GM19397 (cell line): ENCODE measurements at regions not wholly inside any gene's neighbourhood (a gene's known extent, or its start where the extent isn't known, plus 50 kb on each side); places are given as distances from the start of the nearest gene placed in this dataset.
"Not testable (repeated sequence)": the region's sequence is repeated elsewhere in the genome, so short reads cannot be mapped to it uniquely, and the experiment has no call there.

Experiments used
- ATAC-seq: cut with Tn5 transposase; IDR thresholded peaks from one replicate; pipeline ENCODE4 v1.9.1; 2021; ENCODE audit warnings: mild to moderate bottlenecking, moderate library complexity; ENCODE audit not compliant: unreplicated experiment

DNA sequence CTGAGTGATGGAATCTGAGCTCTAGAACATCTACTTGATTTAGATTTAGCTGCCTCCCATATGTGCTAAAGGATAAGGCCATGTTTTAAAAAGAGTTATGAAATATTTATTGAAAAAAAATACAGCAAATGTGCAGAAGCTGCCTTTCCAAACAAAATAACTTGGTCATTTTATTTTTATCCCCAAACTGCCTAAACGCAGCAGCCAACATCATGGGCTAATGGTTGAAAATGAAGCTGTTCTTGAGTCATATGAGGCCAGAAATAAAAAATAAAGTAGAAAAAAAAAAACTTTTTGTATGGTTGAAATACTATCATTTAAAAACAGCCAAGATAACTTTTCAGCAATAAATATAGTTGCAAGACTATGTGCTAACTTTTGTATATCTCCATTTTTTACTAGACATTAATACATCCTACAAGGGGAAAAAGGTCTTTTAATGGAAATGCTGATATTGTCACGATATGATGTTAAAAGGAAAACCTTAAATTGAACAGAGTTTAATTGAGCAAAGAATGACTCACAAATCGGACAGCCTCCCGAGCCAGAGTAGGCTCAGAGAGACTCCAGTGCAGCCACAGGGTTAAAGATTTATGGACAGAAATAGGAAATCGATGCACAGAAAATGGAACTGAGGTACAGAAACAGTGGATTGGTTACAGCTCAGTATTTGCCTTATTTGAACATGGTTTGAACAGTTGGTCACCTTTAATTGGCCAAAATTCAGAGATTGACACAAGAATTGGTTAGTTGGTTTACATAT is 305.8 kb downstream of the MDFIC start:
- ATAC-seq: no peak

DNA sequence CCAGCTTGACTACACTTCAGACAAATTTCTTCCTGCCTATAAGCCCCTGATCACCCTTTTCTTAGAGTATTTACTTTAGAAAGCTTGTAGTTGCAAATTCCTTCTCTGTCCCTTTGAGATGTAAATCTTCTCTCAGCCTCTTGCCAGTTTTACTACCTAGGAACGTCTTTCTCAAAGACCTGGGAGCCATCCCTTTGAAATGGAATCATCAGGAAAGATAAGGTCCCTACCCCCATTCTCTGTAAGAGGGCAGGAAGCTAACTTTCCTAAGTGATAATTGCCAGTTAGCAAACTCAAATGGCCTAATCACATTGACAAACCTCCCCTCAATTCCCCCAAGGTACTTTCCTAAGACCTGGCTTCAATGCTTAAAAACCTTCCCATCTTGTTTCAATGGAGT is 304.5 kb downstream of the MDFIC start:
- ATAC-seq: no peak

DNA sequence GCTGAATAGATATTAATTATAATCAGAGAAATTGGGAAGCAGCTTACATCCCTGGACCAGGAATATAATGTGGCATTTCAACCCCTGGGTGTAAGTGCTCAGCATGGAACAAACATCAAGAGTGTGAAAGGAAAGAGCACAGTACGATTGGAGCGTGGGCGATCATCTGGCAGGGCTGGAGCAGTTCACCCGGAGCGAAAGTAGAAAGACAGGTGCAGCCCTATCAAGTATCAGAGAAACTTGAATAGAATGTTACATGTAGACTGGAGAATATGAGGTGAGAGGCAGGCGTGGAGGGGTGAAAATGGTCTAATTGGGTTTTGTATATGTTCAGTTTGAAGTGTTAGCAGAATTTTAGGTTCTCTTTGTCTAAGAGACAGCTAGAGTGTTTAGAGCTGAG is 303.0 kb downstream of the MDFIC start:
- ATAC-seq: no peak

DNA sequence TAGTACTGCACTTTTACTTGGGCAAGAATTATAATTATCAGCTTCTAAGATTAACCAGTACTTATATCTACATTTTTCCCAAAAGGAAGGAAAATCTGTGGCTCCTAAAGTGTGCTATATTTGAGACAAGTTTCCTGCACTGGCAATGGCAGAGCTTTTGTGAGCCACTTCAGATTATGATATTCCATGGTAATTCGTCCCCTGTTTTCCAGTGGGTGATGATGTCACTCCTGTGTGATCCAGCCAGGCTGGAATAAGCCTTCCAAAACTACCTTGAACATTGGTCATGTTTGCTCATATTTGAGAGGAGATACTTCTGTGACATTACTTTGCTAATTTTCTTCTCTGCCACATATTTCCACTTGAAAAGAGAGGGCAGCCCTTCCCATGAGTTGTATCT is 302.1 kb downstream of the MDFIC start:
- ATAC-seq: no peak

DNA sequence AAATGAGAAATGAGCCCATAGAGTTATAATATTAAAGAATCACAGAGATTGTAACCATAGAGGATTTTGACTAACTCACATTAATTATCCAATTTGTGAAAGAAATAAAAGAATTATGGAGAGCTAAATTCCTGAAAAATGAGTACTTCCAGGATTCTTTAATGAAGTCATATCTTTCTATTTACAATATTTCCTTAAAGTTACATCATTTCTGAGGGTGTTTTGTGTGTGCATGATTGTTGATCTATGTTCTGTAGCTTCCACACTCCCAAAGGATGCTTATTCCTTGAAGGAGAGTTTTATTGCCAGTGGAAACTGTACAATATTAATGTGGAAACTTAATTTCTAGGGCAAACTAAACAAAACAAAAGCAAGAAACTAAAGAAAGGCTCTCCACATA is 299.6 kb downstream of the MDFIC start:
- no peak for ATAC-seq

DNA sequence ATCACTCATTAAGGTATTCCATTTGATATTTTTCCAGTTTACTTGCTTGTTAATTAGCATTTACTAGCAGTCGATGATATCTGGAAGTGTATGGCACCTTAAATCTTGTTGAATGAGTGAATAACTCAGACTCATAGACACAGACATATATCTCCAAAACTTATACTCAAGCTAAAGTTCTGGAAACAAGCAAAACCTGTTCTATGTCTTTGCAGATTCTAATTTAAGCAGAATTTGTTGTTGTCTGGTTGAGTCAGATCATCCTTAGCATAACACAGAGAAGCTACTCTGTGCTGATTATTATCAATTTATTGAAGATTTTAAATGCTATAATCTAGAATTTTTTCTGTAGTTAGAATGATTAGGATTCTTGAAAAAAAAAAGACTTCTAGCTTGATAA is 296.2 kb downstream of the MDFIC start:
- no peak for ATAC-seq

DNA sequence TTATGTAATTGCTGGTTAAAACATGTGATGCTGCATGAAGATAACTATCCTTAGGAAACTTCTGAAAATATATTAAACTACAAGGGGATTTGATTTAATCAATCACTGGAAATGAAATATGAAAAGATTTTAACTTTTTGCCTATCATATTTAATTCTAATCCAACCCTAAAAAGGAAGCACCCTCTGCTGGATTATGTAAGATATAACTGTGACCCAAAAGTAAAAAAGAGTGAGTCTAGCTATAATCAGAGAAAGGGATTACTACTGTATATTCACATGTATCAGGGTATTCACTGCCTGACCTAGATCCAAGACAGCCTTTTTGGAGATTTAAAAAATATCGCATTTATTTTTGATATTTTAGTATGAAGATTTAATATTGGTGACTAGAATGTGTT is 295.5 kb downstream of the MDFIC start:
- ATAC-seq: no peak

DNA sequence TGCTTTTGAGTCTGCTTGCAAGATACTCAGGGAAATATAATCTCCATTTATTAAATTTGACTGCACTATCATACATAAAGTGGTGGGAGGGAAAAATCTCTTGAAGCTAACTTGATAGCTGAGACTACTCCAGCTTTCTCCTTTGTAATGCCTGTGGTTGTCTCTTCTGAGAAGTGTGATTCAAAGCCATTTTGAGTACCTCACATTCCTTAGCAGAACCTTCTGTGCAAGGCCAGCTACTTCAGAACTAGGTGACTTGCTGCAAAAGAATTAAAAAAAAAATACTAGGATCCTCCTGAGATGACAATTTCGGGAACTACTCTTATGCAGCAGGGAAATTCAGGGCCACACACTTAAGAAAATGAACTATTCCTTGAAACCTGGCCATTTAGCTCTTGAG is 294.8 kb downstream of the MDFIC start:
- ATAC-seq: no peak

DNA sequence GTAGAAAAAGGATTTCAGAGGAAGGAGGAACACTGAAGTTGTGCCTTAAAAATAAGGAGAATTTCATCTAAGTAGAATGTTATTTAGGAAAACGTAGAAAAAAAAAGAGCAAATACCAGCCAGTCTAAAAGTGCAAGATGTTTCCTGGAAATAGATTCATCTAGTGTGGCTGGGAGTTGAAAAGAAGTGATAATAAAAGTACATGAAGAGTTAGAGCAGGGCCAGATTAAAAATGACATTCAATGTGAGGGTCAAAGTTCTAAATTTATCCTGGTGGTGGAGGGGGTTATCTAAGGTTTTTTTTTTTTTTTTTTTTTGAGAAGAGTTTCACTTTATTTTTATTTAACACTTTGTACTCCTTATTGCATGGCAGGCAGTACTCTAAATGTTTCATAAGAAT is 289.3 kb downstream of the MDFIC start:
- no peak for ATAC-seq

DNA sequence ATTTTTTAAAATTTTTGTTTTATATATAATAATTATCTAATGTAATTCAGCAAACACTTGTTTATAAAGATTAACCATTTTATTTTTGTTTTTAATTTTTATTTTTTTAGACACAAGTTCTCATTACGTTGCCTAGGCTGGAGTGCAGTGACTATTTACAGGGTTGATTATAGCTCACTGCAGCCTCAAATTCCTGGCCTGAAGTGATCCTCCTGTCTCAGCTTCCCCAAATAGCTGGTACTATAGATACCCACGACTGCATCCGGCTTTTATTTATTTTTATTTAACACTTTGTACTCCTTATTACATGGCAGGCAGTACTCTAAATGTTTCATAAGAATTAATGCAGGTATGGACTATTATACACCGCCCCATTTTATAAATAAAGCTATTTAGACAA is 288.7 kb downstream of the MDFIC start:
- no peak for ATAC-seq

DNA sequence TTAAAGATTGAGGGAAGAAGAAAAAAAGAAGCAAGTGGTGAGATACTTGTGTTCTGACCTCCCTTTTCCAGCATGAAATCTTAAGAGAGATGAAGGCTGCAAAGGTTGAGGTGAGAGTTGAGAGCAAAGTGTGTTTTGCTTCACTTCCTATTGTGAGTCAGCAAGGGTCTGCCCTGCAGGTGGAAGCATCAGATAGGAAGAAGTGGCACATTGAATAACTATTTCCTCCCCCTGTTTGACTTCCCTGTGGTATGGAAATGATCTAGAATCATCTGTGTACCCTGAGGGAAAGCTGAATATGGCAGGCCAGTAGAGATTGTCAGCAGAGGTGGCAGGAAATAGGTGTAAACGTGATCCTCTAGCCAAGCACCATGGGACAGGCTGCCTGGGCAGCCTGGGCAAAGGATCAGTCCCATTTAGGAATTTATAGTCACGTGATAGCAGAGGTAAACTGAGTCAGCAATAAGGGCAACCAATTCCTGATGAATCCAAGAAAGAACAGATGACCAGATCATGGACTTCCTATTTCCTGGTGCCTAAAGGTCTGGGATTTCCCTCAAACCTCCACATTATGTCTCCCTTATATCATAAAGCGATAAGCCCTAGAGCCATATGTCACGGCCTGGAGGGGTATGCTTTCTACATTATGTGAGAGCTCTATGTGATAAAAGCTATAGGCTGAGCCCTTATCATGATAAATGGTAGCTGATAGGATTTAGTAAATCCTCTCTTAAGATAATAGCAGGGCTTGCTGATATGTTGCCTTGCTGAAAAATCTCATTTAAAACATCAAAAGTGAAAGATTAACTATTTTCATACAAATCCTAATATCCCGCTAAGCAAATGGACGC is 287.0 kb downstream of the MDFIC start:
- ATAC-seq: no peak

DNA sequence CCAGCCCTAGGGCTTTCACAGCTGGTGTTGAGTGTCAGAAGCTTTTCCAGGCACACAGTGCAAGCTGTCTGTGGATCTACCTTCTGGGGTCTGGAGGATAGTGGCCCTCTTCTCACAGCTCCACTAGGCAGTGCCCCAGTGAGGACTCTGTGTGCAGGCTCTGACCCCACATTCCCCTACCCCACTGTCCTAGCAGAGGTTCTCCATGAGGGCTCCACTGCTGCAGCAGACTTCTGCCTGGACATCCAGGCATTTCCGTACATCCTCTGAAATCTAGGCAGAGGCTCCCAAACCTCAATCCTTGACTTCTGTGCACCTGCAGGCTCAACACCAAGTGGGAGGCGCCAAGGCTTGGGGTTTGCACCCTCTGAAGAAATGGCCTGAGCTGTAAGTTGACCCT is 284.5 kb downstream of the MDFIC start:
- ATAC-seq: not testable (repeated sequence)

DNA sequence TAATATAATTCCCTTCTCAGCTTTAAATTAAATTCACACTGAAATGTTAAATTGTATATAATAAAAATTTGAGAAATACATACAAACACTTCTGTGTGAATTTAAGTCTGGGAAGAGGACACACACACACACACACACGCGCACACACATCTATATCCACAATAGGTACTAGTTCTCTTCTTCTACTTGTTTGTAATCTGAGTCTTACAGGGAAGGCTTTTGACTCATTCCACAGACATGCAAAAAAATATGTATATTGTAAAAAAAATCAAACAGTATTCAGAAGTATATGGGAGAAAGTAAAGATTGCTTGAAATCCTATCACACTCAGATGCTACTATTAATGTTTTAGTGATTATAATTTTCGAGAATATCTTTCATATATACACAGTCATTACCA is 276.2 kb downstream of the MDFIC start:
- ATAC-seq: no peak

DNA sequence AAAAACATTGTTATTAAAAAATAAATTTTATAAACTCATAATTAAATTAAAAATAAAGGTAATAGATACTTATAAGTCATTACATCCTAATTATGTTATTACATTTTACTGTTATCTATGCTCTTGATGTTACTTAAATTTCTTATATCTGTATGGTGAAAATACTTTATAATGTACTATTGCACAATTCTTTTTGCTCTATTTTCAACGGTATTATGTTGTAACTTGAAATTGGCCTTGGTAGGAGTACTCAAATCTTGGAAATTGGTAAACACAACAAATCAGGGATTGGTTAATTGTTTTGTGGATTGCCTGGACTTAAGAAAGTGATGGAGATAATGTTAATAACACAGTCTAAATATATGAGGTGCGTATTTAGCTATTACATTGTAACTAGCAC is 273.3 kb downstream of the MDFIC start:
- no peak for ATAC-seq

DNA sequence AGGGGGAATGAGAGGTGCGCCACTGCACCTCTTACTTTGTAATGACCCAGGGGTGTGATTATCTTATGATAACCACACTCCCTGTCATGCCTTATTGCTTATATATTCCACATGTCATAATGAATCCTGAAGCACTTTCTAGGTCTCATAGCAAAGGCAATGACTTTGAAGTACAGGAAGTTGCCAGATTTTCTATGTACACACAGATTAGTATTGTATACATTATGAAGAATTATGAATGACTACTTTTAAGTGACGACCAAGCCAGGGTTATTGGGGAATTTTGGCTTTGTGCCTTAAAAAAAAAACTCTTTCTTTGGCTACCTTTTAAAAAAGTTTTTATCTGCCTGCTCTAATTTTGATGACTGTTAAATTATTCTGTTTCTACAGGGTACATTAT is 269.6 kb downstream of the MDFIC start:
- ATAC-seq: no peak

DNA sequence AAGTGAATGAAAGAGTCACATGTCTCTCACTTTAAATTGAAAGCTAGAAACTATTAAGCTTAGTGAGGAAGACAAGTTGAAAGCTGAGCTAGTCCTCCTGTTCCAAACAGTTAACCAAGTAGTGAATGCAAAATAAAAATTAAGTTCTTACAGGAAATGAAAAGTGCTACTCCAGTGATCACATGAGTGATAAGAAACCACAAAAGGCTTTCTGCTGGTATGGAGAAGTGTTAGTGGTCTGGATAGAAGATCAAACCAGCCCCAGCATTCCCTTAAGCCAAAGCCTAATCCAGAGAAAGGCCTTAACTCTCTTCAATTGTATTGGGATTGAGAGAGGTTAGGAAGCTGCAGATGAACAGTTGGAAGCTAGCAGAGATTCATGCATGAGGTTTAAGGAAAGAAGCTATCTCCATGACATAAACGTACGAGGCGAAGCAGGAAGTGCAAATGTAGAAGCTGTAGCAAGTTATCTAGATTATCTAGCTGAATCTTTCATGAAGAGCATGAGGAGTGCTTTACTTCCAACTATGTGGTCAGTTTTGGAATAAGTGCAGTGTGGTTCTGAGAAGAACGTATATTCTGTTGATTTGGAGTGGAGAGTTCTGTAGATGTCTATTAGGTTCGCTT is 261.6 kb downstream of the MDFIC start:
- no peak for ATAC-seq

DNA sequence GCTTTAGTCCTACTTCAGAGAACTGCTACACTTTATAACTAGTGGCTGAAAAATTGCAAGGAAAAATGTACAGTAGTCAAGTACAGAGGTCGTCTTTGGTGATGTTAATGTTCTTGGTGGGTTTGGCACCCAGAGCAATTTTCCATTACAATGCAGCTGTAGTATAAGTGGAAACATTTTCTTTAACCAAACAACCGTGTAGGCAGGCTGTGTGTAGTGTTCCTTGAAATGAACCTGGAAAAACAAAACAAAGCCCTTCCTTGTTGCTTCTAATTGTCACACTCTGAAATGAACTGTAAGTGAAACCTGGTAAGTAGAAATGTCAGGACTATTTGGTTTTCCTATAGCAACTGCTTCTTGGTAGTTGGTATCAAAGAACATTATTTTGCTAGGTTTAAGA is 256.9 kb downstream of the MDFIC start:
- no peak for ATAC-seq

DNA sequence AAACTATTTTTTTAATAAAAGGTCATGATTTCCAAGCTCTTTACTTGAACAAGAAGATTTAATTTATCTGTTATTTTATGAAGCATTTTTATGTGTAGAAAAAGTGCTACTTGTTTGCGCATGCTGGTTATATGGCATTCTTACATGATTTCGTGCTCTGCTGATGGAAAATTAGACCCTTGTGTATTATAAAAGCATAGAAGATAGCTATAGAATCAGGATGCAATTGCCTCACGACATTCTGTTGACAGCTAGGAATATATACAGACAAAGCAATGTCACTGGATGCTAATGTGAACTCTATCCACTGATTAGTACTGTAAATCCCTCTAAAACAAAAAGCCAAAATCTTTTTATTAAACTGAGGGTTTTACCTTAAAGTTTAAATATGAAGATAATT is 255.9 kb downstream of the MDFIC start:
- no peak for ATAC-seq

DNA sequence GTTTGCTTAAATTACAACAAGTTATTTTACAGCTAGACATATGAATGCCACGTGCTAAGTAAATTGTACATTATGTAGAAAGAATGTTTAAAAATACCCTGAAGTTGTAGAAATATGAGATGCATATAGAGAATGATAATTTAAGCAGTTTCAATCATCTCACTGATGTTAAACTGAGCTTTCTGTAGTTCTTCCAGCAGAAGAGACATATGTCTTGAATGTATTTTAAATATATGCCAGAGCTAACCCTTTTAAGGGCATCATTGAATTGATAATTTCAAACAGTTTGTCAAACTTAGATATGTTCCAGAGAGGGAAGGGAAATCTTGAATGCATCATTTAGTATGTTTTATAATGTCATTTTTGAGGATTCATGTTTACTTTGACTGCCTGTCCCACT is 255.2 kb downstream of the MDFIC start:
- no peak for ATAC-seq

DNA sequence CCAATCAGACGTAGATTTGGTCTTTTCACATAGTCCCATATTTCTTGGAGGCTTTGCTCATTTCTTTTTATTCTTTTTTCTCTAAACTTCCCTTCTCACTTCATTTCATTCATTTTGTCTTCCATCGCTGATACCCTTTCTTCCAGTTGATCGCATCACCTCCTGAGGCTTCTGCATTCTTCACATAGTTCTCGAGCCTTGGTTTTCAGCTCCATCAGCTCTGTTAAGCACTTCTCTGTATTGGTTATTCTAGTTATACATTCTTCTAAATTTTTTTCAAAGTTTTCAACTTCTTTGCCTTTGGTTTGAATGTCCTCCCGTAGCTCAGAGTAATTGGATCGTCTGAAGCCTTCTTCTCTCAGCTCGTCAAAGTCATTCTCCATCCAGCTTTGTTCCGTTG is 250.5 kb downstream of the MDFIC start:
- ATAC-seq: not testable (repeated sequence)

DNA sequence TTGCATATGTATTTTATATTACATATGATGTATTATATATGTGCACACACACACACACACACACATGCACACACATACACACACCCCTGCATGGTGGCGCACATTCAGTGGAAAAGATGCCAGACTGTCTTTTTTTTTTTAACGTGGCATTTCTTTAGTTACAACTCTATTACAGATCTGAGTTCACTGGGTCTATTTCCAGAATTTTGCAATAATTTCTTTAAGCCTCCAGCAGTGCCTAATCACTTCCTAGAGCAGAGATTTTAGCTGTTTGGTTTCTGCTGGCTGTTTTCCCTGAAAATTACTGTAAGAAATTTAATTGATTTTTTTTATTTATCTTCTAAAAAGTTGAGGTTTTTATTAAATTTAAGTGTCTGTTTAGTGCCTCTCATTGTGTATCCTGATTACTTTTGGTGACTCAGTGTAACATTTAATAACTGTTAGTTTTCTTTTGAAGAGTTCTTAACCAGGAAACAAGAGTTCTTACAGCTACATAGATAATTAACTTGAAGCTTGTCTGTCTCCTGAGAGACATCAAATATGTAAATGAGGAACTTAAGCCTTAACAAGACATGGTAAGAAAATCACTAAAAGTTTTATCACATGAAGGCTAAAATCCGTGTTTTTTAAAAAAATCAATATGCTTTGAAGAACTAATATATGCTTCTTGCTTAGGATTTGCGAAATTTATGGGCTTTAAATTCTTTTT is 232.0 kb downstream of the MDFIC start:
- no peak for ATAC-seq
